ENCODE measurements at regions not wholly inside any gene's neighbourhood (a gene's known extent, or its start where the extent isn't known, plus 50 kb on each side); places are given as distances from the start of the nearest gene placed in this dataset.

- DNase-seq = no peak
Measured at GRCh38 chrX:16222151-16222550, 54.9 kb downstream of the MAGEB17 start.

- DNase-seq = no peak
Measured at GRCh38 chrX:16223385-16223784, 56.1 kb downstream of the MAGEB17 start.

GRCh38 chrX:16239211-16239610 lies 71.9 kb downstream of the MAGEB17 start:
- DNase-seq = no peak

- no peak for DNase-seq
Measured at GRCh38 chrX:16240231-16240905, 73.1 kb downstream of the MAGEB17 start.

- DNase-seq = no peak
Measured at GRCh38 chrX:16240968-16241367, 73.7 kb downstream of the MAGEB17 start.

- no peak for DNase-seq
Measured at GRCh38 chrX:16250296-16250695, 83.0 kb downstream of the MAGEB17 start.

GRCh38 chrX:16251782-16252181 lies 84.5 kb downstream of the MAGEB17 start:
- DNase-seq = no peak

- no peak for DNase-seq
Measured at GRCh38 chrX:16258882-16259281, 91.6 kb downstream of the MAGEB17 start.

GRCh38 chrX:16267431-16267830 lies 100.2 kb downstream of the MAGEB17 start:
- no peak for DNase-seq

- DNase-seq = no peak
Measured at GRCh38 chrX:16268206-16268605, 100.9 kb downstream of the MAGEB17 start.

- no peak for DNase-seq
Measured at GRCh38 chrX:16278927-16279326, 111.6 kb downstream of the MAGEB17 start.

- DNase-seq = no peak
Measured at GRCh38 chrX:16282209-16282608, 114.9 kb downstream of the MAGEB17 start.

- no peak for DNase-seq
Measured at GRCh38 chrX:16284842-16285241, 117.6 kb downstream of the MAGEB17 start.

GRCh38 chrX:16290997-16291396 lies 123.7 kb downstream of the MAGEB17 start:
- DNase-seq = no peak

- DNase-seq = no peak
Measured at GRCh38 chrX:16300831-16301230, 133.6 kb downstream of the MAGEB17 start.

- DNase-seq = no peak
Measured at GRCh38 chrX:16304751-16305150, 137.5 kb downstream of the MAGEB17 start.

- no peak for DNase-seq
Measured at GRCh38 chrX:16305187-16305586, 137.9 kb downstream of the MAGEB17 start.

- DNase-seq = no peak
Measured at GRCh38 chrX:16307950-16308349, 140.7 kb downstream of the MAGEB17 start.

GRCh38 chrX:16308773-16309172 lies 141.5 kb downstream of the MAGEB17 start:
- DNase-seq = no peak

GRCh38 chrX:16310326-16310725 lies 143.0 kb downstream of the MAGEB17 start:
- no peak for DNase-seq

GRCh38 chrX:16311671-16312070 lies 144.4 kb downstream of the MAGEB17 start:
- no peak for DNase-seq

- no peak for DNase-seq
Measured at GRCh38 chrX:16312761-16313623, 145.7 kb downstream of the MAGEB17 start.

GRCh38 chrX:16316331-16316730 lies 149.1 kb downstream of the MAGEB17 start:
- DNase-seq = no peak

- no peak for DNase-seq
Measured at GRCh38 chrX:16319929-16320328, 152.6 kb downstream of the MAGEB17 start.

All from DMS79 (cell line).